AG04450 (cell line): ENCODE measurements at regions not wholly inside any gene's neighbourhood (a gene's known extent, or its start where the extent isn't known, plus 50 kb on each side); places are given as distances from the start of the nearest gene placed in this dataset.

Experiments used
- CTCF ChIA-PET: fragments of 300-600, 350-600 bp; formaldehyde crosslinking; extraction: SDS; loops from one replicate; lab custom pipeline; 2022; ENCODE audit warnings: antibody characterized with exemption, inconsistent platforms; lab: Charles Lee
- POLR2A ChIA-PET: fragments of 350-600 bp; formaldehyde crosslinking; extraction: SDS; loops from one replicate; lab custom pipeline; 2021; ENCODE audit warnings: antibody characterized with exemption, inconsistent platforms; lab: Yijun Ruan, JAX
- DNase-seq: peaks from one replicate; pipeline ENCODE4 v3.0.0-alpha.2; 2011; ENCODE audit warnings: low read depth, low spot score
- H3K27ac ChIP-seq: one replicate; pipeline ENCODE4 v1.5.1; 2012; ENCODE audit warnings: low read depth, low read length, control low read depth
- H3K27me3 ChIP-seq: one replicate; pipeline ENCODE4 v1.6.0; 2012; ENCODE audit warnings: low read length; ENCODE audit not compliant: control insufficient read depth, insufficient read depth
- H3K4me3 ChIP-seq: 2 replicates; pipeline ENCODE4 v1.5.1; 2011; ENCODE audit warnings: mild to moderate bottlenecking, low read depth, low read length, control low read depth
- H3K9me3 ChIP-seq: 2 replicates; pipeline ENCODE4 v1.5.1; 2012; ENCODE audit warnings: low read length; ENCODE audit not compliant: control insufficient read depth, insufficient read depth
- TF ChIP-seq, protein P1 (sequence below): IDR thresholded peaks from 2 replicates; pipeline ENCODE4 v1.5.1; 2011; ENCODE audit warnings: low read depth, low read length, control low read depth, inconsistent platforms

DNA sequence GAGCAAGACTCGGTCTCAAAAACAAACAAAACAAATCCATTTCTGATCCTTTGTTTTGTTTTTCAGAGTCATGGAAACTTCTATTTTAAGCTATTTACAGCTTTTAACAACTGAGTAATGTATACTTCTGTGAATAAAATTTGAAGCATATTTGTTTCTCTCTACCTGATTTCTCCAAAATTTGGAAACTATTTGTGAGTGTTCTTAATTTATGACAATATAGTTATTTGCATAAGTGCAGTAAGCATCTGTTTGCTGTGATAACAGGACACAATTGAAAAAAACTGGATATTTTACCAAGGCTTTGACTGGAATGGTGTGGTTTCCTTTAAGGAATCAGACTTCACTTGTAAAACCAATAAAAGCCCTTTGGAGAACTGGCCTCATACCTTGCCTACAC is 53.3 kb upstream of the GULP1 start:
- H3K27me3 ChIP-seq, result no peaks in the 10 kb centered on the region
- CTCF ChIA-PET, result no interaction called here
- 0 out of 2 replicates have a peak, but pooled peaks cover 4% of the 10 kb centered on the region for H3K9me3 ChIP-seq
- POLR2A ChIA-PET, result no interaction called here
- no peak overlapping the region for H3K4me3 ChIP-seq
- no peak overlapping the region for H3K27ac ChIP-seq
- TF ChIP-seq, protein P1, sequence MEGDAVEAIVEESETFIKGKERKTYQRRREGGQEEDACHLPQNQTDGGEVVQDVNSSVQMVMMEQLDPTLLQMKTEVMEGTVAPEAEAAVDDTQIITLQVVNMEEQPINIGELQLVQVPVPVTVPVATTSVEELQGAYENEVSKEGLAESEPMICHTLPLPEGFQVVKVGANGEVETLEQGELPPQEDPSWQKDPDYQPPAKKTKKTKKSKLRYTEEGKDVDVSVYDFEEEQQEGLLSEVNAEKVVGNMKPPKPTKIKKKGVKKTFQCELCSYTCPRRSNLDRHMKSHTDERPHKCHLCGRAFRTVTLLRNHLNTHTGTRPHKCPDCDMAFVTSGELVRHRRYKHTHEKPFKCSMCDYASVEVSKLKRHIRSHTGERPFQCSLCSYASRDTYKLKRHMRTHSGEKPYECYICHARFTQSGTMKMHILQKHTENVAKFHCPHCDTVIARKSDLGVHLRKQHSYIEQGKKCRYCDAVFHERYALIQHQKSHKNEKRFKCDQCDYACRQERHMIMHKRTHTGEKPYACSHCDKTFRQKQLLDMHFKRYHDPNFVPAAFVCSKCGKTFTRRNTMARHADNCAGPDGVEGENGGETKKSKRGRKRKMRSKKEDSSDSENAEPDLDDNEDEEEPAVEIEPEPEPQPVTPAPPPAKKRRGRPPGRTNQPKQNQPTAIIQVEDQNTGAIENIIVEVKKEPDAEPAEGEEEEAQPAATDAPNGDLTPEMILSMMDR, result no peak
- no peak for DNase-seq
